ENCODE measurements at regions not wholly inside any gene's neighbourhood (a gene's known extent, or its start where the extent isn't known, plus 50 kb on each side); places are given as distances from the start of the nearest gene placed in this dataset.

- TF ChIP-seq ZBTB49 (tag by site-specific recombination; IDR thresholded peaks at IDR 0.05; ENCODE audit: low read depth) (no peak), ZFP37 (tag by site-specific recombination; IDR thresholded peaks at IDR 0.05) (no peak), ZNF19 (tag by site-specific recombination; IDR thresholded peaks at IDR 0.05; ENCODE audit: low read depth) (no peak)
These were observed 55.9 kb upstream of the ATP5PO start (continued) for GRCh38 chr21:33971492-33972013.

DNA sequence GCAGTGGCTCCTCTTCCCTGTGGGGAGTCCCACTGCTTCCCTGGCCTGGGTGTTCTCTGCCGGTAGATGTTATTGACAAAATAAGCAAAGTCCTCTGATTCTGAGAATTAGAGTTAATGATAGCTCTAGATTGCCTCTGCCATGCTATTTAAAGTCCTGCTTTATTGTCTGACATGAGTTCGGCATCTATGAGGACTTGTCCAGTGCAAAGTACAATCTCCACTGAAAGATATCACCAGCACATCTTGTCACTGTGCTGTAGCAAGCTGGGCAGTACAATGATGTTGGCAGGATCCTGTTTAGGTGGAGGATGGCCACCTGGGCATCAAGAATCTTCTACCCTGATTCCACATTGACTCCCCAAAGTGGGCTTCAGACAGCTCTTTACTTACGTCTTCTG is 54.0 kb upstream of the ATP5PO start:
- H3K4me3 ChIP-seq (ENCODE audit: low read depth, low read length) = no peak overlapping the region
- H3K9me3 ChIP-seq (ENCODE audit: control insufficient read depth, insufficient read depth, low read depth, low read length) = no peaks in the 10 kb centered on the region
- ChIA-PET CTCF (interaction anchor here (0.6 to 1.8 kb wide), 3 partner anchors 21 to 227 kb away, joined by 3 to 6 read pairs (median 4); no protein-coding TSS in a partner anchor), POLR2A (no interaction called here)
- H3K27ac ChIP-seq (ENCODE audit: extremely low read depth, low read depth, low read length) = no peak overlapping the region
- H3K36me3 ChIP-seq (ENCODE audit: control insufficient read depth in 2 of 2, insufficient read depth in 1 of 2, low read length in 2 of 2) = peaks cover 0 to 5% of the 10 kb centered on the region in 2 experiments; a peak in 1 of 3 replicates
- peaks cover 20% of the 10 kb centered on the region for H3K4me1 ChIP-seq (ENCODE audit: control insufficient read depth, insufficient read depth, low read length)
- TF ChIP-seq, protein P1, sequence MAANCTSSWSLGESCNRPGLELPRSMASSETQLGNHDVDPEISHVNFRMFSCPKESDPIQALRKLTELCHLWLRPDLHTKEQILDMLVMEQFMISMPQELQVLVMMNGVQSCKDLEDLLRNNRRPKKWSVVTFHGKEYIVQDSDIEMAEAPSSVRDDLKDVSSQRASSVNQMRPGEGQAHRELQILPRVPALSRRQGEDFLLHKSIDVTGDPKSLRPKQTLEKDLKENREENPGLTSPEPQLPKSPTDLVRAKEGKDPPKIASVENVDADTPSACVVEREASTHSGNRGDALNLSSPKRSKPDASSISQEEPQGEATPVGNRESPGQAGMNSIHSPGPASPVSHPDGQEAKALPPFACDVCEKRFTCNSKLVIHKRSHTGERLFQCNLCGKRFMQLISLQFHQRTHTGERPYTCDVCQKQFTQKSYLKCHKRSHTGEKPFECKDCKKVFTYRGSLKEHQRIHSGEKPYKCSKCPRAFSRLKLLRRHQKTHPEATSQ (tag by site-specific recombination; IDR thresholded peaks at IDR 0.05) = no peak
- TF ChIP-seq ZNF624 (tag by site-specific recombination; IDR thresholded peaks at IDR 0.05) = no peak
- no peak for TF ChIP-seq ZNF664 (tag by site-specific recombination; IDR thresholded peaks at IDR 0.05)
- no peak for TF ChIP-seq ZFP37 (tag by site-specific recombination; IDR thresholded peaks at IDR 0.05)
- no peak for TF ChIP-seq ZNF747 (tag by site-specific recombination; IDR thresholded peaks at IDR 0.05)
- no peak for TF ChIP-seq ZNF785 (tag by site-specific recombination; IDR thresholded peaks at IDR 0.05)
- TF ChIP-seq ZNF354C (tag by site-specific recombination; IDR thresholded peaks at IDR 0.05; ENCODE audit: borderline replicate concordance, low read depth) = no peak
- TF ChIP-seq ZNF2 (tag by site-specific recombination; IDR thresholded peaks at IDR 0.05) = no peak
- no peak for TF ChIP-seq ZNF311 (tag by site-specific recombination; IDR thresholded peaks at IDR 0.05; ENCODE audit: borderline replicate concordance)
- TF ChIP-seq ZNF658 (tag by site-specific recombination; IDR thresholded peaks at IDR 0.05) = no peak
- TF ChIP-seq, protein P2, sequence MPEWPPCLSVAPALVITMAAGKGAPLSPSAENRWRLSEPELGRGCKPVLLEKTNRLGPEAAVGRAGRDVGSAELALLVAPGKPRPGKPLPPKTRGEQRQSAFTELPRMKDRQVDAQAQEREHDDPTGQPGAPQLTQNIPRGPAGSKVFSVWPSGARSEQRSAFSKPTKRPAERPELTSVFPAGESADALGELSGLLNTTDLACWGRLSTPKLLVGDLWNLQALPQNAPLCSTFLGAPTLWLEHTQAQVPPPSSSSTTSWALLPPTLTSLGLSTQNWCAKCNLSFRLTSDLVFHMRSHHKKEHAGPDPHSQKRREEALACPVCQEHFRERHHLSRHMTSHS (tag by site-specific recombination; IDR thresholded peaks at IDR 0.05) = no peak
- no peak for TF ChIP-seq ZNF654 (tag by site-specific recombination; IDR thresholded peaks at IDR 0.05; ENCODE audit: low read depth)
- TF ChIP-seq, protein P3, sequence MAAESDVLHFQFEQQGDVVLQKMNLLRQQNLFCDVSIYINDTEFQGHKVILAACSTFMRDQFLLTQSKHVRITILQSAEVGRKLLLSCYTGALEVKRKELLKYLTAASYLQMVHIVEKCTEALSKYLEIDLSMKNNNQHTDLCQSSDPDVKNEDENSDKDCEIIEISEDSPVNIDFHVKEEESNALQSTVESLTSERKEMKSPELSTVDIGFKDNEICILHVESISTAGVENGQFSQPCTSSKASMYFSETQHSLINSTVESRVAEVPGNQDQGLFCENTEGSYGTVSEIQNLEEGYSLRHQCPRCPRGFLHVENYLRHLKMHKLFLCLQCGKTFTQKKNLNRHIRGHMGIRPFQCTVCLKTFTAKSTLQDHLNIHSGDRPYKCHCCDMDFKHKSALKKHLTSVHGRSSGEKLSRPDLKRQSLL (tag by site-specific recombination; IDR thresholded peaks at IDR 0.05) = no peak
- no peak for TF ChIP-seq ZNF558 (tag by site-specific recombination; IDR thresholded peaks at IDR 0.05)
- TF ChIP-seq ZNF362 (tag by site-specific recombination; IDR thresholded peaks at IDR 0.05) = no peak
- no peak for TF ChIP-seq ZBTB21 (tag by site-specific recombination; IDR thresholded peaks at IDR 0.05)
- no peak for TF ChIP-seq ZNF341 (tag by site-specific recombination; IDR thresholded peaks at IDR 0.05; ENCODE audit: low read depth)
- no peak for TF ChIP-seq ZNF302 (tag by site-specific recombination; IDR thresholded peaks at IDR 0.05; ENCODE audit: low read depth)
- no peak for TF ChIP-seq ZNF394 (tag by site-specific recombination; IDR thresholded peaks at IDR 0.05; ENCODE audit: borderline replicate concordance)
